Dedifferentiated amniotic fluid mesenchymal stem cell (primary cell): ENCODE measurements at regions not wholly inside any gene's neighbourhood (a gene's known extent, or its start where the extent isn't known, plus 50 kb on each side); places are given as distances from the start of the nearest gene placed in this dataset.

Experiments used
- DNase-seq: peaks from one replicate; pipeline ENCODE4 v3.0.0-alpha.2; 2016; ENCODE audit errors: extremely low spot score

- DNase-seq = no peak
Measured at GRCh38 chr3:166223120-166223519, 385.9 kb upstream of the BCHE start.

GRCh38 chr3:166211451-166211850 is 374.2 kb upstream of the BCHE start:
- DNase-seq = no peak

- DNase-seq = no peak
Measured at GRCh38 chr3:166209701-166210100, 372.5 kb upstream of the BCHE start.

GRCh38 chr3:166205158-166205557 is 367.9 kb upstream of the BCHE start:
- no peak for DNase-seq

- no peak for DNase-seq
Measured at GRCh38 chr3:166201476-166201875, 364.3 kb upstream of the BCHE start.

GRCh38 chr3:166199491-166199890 is 362.3 kb upstream of the BCHE start:
- DNase-seq = no peak

- no peak for DNase-seq
Measured at GRCh38 chr3:166195808-166196207, 358.6 kb upstream of the BCHE start.

GRCh38 chr3:166191411-166191810 is 354.2 kb upstream of the BCHE start:
- no peak for DNase-seq

GRCh38 chr3:166190360-166190759 is 353.1 kb upstream of the BCHE start:
- no peak for DNase-seq

GRCh38 chr3:166187237-166187636 is 350.0 kb upstream of the BCHE start:
- DNase-seq = no peak

- DNase-seq = no peak
Measured at GRCh38 chr3:166186003-166186402, 348.8 kb upstream of the BCHE start.

GRCh38 chr3:166177130-166177529 is 339.9 kb upstream of the BCHE start:
- no peak for DNase-seq

GRCh38 chr3:166171695-166172094 is 334.5 kb upstream of the BCHE start:
- DNase-seq = no peak

GRCh38 chr3:166169681-166170080 is 332.5 kb upstream of the BCHE start:
- no peak for DNase-seq

- no peak for DNase-seq
Measured at GRCh38 chr3:166127969-166128368, 290.7 kb upstream of the BCHE start.

GRCh38 chr3:166125179-166125578 is 288.0 kb upstream of the BCHE start:
- no peak for DNase-seq

GRCh38 chr3:166123576-166123975 is 286.4 kb upstream of the BCHE start:
- DNase-seq = no peak

- no peak for DNase-seq
Measured at GRCh38 chr3:166123088-166123487, 285.9 kb upstream of the BCHE start.

GRCh38 chr3:166118049-166118448 is 280.8 kb upstream of the BCHE start:
- DNase-seq = no peak

GRCh38 chr3:166114448-166114847 is 277.2 kb upstream of the BCHE start:
- peak; percentile 8 for DNase-seq

GRCh38 chr3:166111562-166111961 is 274.3 kb upstream of the BCHE start:
- no peak for DNase-seq

- DNase-seq = no peak
Measured at GRCh38 chr3:166110102-166110501, 272.9 kb upstream of the BCHE start.

- no peak for DNase-seq
Measured at GRCh38 chr3:166104938-166105337, 267.7 kb upstream of the BCHE start.

- DNase-seq = no peak
Measured at GRCh38 chr3:166100730-166101129, 263.5 kb upstream of the BCHE start.

GRCh38 chr3:166089575-166089974 is 252.4 kb upstream of the BCHE start:
- DNase-seq = no peak
